Omental fat pad (tissue), 3 donors: ENCODE measurements at regions not wholly inside any gene's neighbourhood (a gene's known extent, or its start where the extent isn't known, plus 50 kb on each side); places are given as distances from the start of the nearest gene placed in this dataset.

ENCODE experiments used
- ATAC-seq: fragments of 150-250 bp; one replicate; pipeline ENCODE4 v1.9.1; 2016; ENCODE audit warnings: mild to moderate bottlenecking, moderate library complexity; ENCODE audit not compliant: low FRiP score
- DNase-seq: peaks from one replicate; pipeline ENCODE4 v3.0.0-alpha.2; 2019; ENCODE audit warnings: low spot score
- TF ChIP-seq, protein P1 (sequence below), 3 donors: fragments of 450-650 bp; IDR thresholded peaks; one replicate each; pipeline ENCODE4 v1.5.1; 2016 to 2017; ENCODE audit warnings: antibody characterized with exemption in 3 of 3, mild to moderate bottlenecking in 3 of 3, moderate library complexity in 2 of 3

DNA sequence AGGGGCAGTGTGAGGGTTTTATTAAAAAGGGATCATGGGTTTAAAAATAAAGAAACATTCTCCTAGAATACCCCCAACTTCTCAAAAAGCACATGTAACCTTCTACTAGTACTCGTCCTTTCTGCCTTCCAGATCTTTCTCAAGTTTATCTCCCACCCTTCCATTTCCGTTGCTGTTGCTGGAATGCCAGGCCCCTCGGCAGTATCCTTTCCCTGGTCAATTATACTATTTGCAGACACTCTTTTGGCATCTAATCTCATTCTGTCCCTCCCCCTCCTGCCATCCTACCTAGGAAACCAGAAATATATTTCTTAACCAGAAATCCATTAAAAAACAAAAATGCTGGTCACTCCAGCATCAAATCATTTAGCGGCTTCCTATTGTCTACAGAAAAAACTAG lies 198.2 kb upstream of the ATP2B1 start:
- ATAC-seq (no peak), DNase-seq (no peak)
- TF ChIP-seq, protein P1, sequence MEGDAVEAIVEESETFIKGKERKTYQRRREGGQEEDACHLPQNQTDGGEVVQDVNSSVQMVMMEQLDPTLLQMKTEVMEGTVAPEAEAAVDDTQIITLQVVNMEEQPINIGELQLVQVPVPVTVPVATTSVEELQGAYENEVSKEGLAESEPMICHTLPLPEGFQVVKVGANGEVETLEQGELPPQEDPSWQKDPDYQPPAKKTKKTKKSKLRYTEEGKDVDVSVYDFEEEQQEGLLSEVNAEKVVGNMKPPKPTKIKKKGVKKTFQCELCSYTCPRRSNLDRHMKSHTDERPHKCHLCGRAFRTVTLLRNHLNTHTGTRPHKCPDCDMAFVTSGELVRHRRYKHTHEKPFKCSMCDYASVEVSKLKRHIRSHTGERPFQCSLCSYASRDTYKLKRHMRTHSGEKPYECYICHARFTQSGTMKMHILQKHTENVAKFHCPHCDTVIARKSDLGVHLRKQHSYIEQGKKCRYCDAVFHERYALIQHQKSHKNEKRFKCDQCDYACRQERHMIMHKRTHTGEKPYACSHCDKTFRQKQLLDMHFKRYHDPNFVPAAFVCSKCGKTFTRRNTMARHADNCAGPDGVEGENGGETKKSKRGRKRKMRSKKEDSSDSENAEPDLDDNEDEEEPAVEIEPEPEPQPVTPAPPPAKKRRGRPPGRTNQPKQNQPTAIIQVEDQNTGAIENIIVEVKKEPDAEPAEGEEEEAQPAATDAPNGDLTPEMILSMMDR (IDR thresholded peaks at IDR 0.05): no peak

DNA sequence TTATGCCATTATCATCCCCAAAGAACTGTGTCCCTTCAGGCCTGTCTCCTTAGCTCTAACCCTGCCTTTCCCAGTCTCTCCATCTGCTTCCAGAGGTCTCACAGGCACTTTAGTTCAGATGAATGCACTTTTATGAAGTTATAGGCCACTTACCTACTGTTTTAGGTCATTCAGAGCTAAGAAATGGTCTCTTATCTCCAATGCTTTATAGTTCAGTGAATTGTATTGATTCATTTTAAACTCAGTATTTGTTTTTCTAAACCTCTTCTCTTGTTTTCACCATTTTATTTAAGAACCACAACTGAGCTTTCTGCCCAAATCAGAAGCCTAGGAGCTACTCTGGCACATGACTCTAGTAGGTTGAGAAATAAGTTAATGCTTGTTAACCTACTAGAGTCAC lies 197.5 kb upstream of the ATP2B1 start:
- DNase-seq (no peak), ATAC-seq (no peak)
- TF ChIP-seq, protein P1 (IDR thresholded peaks at IDR 0.05): no peak

DNA sequence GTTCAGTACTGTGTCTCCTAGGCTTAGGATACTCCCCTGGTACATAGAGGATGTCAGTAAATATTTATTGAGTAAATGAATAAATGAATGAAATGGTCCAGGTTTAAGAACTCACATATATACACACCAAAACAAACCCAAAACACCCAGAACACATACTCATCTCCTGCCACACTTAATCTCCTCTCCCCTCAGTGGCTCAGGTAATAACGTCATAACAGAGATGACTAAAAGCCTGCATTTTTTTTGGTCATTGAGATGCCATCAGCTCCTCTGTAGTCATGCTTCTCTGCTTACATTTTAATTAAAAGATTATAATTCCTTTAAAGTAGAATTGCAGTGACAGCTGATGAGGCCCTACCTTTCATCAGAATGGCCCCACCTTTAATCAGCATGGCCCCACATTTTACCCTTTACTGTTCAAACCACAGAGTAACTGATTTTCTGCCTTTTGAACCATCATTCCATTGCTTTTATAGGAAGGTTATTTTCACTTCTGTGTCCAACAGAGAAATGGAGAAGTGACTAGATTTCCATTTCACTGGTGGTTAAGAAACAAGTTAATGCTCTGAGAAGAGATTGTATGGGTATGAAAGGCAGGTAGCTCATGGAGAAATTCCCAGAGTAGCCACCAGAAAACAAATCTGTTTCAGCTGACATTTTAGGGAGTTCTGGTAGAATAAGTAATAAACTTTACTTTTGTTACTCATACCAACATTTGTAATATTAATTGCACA lies 193.4 kb upstream of the ATP2B1 start:
- TF ChIP-seq, protein P1 (IDR thresholded peaks at IDR 0.05): no peak
- DNase-seq: no peak
- ATAC-seq: no peak

DNA sequence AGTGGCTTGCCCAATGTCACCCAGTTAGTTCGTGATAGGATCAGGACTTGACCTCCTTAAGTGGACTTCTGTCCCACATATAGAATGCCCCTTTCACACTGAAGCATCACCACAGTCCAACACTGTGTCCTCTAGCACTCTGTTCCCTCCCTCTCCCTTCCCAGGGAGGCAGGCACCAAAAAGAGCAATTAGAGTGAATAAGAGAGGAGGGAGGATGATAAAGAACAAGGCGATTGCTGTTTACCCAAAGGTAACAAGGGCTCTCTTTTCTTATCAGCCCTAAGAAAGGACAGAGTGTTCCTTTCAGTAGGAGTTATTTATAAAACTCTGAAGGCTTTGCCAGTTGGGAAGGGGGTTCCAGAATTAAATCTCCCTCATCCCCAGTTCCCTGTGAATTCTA lies 192.7 kb upstream of the ATP2B1 start:
- DNase-seq: no peak
- TF ChIP-seq, protein P1 (IDR thresholded peaks at IDR 0.05): no peak
- ATAC-seq: no peak

DNA sequence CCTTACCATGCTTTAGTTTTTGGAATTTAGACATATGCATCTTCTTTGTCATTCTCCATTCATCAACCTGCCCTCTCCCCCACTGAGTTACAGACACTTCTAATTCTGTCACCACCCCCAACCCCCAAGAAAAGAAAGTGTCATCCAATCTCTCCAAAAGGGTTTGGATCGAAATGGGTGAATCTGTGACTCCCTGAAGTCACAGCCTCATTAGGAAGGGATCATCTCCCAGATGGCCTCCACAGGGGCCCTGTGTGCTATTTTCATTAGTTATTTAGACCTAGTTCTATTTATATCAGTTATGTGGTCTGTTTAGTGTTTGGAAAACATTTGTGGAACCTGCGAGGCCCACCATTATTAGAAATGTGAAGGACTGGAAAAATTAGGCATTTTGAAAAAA lies 191.0 kb upstream of the ATP2B1 start:
- DNase-seq: no peak
- ATAC-seq: no peak
- TF ChIP-seq, protein P1 (IDR thresholded peaks at IDR 0.05): no peak

DNA sequence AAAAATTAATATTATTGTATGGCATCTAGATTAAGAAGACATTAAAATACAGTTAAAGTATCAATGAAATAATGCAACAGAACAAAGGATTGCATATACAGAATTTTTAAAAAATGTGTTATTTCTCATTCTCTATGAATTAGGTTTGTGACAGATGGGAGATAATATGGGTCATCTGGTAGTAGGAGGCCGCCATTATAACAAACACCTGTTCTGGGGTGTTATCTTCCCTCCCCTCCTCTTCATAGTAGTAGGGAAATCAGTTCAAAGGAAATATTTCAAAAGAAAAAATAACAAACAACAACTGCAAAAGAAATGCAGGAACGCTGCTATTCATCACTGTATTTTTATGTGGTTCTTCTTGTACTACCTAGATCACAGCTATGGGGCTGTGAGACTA lies 187.0 kb upstream of the ATP2B1 start:
- TF ChIP-seq, protein P1 (IDR thresholded peaks at IDR 0.05): no peak
- ATAC-seq: no peak

DNA sequence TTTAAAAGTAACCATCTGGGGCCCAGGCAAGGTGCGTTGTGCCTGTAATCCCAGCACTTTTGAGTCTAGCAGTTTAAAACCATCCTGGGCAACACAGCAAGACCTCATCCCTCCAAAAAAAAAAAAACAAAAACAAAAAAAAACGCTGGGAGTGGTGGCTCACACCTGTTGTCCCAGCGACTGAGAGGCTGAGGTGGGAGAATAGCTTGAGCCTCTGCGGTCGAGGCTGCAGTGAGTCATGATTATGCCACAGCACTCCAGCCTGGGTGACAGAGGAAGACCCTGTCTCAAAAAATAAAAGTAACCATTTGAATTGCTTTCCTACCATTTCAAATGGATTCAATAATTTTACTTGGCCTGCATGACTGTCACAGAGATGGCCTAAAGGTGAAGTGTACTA lies 186.5 kb upstream of the ATP2B1 start:
- TF ChIP-seq, protein P1 (IDR thresholded peaks at IDR 0.05): no peak
- no peak for DNase-seq
- no peak for ATAC-seq

More for the DNA sequence above, 187.0 kb upstream of the ATP2B1 start:
- DNase-seq: no peak
